Left lung (tissue), 4 donors: ENCODE measurements at regions not wholly inside any gene's neighbourhood (a gene's known extent, or its start where the extent isn't known, plus 50 kb on each side); places are given as distances from the start of the nearest gene placed in this dataset.

Experiments
- ATAC-seq: fragments of 200-7000 bp; cut with Tn5 transposase; one replicate; pipeline ENCODE4 v1.9.1; 2020; ENCODE audit warnings: moderate library complexity
- DNase-seq, 4 donors: peaks; one replicate each; pipeline ENCODE4 v3.0.0-alpha.2; 2013 to 2020
- H3K27ac ChIP-seq, 2 donors: fragments of 200-600 bp; sonication (generic) in 1 of 2; one replicate each; pipeline versions ENCODE4 v1.5.0 to v1.8.0; 2020 to 2021
- H3K27me3 ChIP-seq, 2 donors: fragments of 200-600 bp; sonication (generic) in 1 of 2; one replicate each; pipeline versions ENCODE4 v1.5.0 to v1.8.0; 2020 to 2021
- H3K36me3 ChIP-seq, 2 donors: fragments of 200-600 bp; sonication (generic) in 1 of 2; one replicate each; pipeline versions ENCODE4 v1.5.0 to v1.8.0; 2020 to 2021
- H3K4me1 ChIP-seq, 2 donors: fragments of 200-600 bp; one replicate each; pipeline ENCODE4 v1.8.0; 2021
- H3K4me3 ChIP-seq, 2 donors: fragments of 200-600 bp; sonication (generic) in 1 of 2; one replicate each; pipeline versions ENCODE4 v1.5.0 to v1.8.0; 2020 to 2021; ENCODE audit warnings: mild to moderate bottlenecking in 1 of 2
- H3K9me3 ChIP-seq, 2 donors: fragments of 200-600 bp; sonication (generic) in 1 of 2; one replicate each; pipeline versions ENCODE4 v1.5.0 to v1.8.0; 2020 to 2021
- CTCF ChIP-seq, 2 donors: fragments of 200-600 bp; sonication (generic) in 1 of 2; IDR thresholded peaks; one replicate each; pipeline versions ENCODE4 v1.5.0 to v1.8.0; 2021; ENCODE audit warnings: antibody characterized with exemption in 2 of 2
- intact Hi-C, 2 donors: fragments of 100-400 bp; cut with DNase I; formaldehyde crosslinking; loops; one replicate each; pipeline versions ENCODE4 v1.11.2 to v1.14.2; 2022
- donor health status: DM: no; HTN: yes; CAD: no.
- donor health status: DM: no; HTN: no; CAD: no.

GRCh38 chr9:13896922-13897835 lies 416.8 kb downstream of the NFIB start:
- TF ChIP-seq CTCF (IDR thresholded peaks at IDR 0.05) = no peak
- DNase-seq = no peak
- intact Hi-C loops = no loop called here
- ATAC-seq = no peak
- Histone ChIP-seq H3K4me1 (no peaks in the 10 kb centered on the region), H3K4me3 (no peak overlapping the region), H3K9me3 (no peaks in the 10 kb centered on the region), H3K27ac (no peak overlapping the region), H3K27me3 (no peaks in the 10 kb centered on the region), H3K36me3 (no peaks in the 10 kb centered on the region)

DNA sequence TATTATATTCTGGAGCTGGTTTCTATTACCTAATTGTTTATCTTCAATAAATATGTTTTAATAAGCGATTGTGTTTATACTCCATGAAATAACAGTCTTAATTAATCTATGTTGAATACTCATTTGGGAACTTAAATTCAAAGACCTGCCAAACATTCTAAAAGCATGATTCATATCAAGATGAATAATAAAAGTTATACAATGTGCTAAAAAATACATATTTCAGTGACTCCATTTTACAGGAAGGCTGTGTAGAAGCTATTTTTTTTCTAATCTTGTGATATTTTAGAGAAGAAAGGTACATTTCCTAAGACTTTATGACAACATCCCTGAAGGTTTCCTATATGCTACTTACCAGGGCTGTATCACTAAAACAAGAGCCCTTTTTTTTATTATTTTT lies 417.9 kb downstream of the NFIB start:
- H3K27me3 ChIP-seq = no peaks in the 10 kb centered on the region
- no peaks in the 10 kb centered on the region for H3K36me3 ChIP-seq
- no peak overlapping the region for H3K27ac ChIP-seq
- DNase-seq (no peak), ATAC-seq (no peak)
- H3K9me3 ChIP-seq = no peaks in the 10 kb centered on the region
- no peak overlapping the region for H3K4me3 ChIP-seq
- TF ChIP-seq CTCF (IDR thresholded peaks at IDR 0.05) = no peak
- no peaks in the 10 kb centered on the region for H3K4me1 ChIP-seq
- intact Hi-C loops = no loop called here

DNA sequence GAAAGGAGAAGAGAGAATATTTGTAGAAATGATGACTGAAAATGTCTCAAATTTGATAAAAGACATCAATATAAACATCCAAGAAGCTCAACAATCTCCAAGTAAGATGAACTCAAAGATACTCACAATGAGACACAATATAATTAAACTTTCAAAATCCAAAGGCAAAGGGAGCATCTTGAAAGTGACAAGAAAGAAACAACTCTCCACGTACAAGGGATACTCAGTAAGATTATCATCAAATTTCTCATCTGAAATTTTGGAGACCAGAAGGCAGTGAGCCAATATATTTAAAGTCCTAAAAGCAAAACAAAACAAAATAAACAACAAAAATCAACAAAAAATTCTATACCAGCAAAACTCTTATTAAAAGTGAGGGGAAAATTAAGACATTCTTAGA lies 428.7 kb downstream of the NFIB start:
- no peak for TF ChIP-seq CTCF (IDR thresholded peaks at IDR 0.05)
- no peaks in the 10 kb centered on the region for H3K36me3 ChIP-seq
- peaks cover 0 to 16% of the 10 kb centered on the region in 2 donors for H3K9me3 ChIP-seq
- H3K27me3 ChIP-seq = no peaks in the 10 kb centered on the region
- no peak for ATAC-seq
- DNase-seq = no peak
- intact Hi-C loops = no loop called here
- no peak overlapping the region for H3K4me3 ChIP-seq
- H3K4me1 ChIP-seq = no peaks in the 10 kb centered on the region
- no peak overlapping the region for H3K27ac ChIP-seq

GRCh38 chr9:13879981-13880380 lies 434.0 kb downstream of the NFIB start:
- ATAC-seq (no peak), DNase-seq (no peak)
- H3K4me3 ChIP-seq = no peak overlapping the region
- H3K27me3 ChIP-seq = no peaks in the 10 kb centered on the region
- H3K27ac ChIP-seq = no peak overlapping the region
- no peaks in the 10 kb centered on the region for H3K36me3 ChIP-seq
- no peaks in the 10 kb centered on the region for H3K4me1 ChIP-seq
- intact Hi-C loops = no loop called here
- peaks cover 0 to 8% of the 10 kb centered on the region in 2 donors for H3K9me3 ChIP-seq
- TF ChIP-seq CTCF (IDR thresholded peaks at IDR 0.05) = no peak

GRCh38 chr9:13879011-13879410 lies 434.9 kb downstream of the NFIB start:
- TF ChIP-seq CTCF (IDR thresholded peaks at IDR 0.05) = no peak
- ATAC-seq = no peak
- Histone ChIP-seq H3K27ac (no peak overlapping the region), H3K9me3 (peaks cover 0 to 6% of the 10 kb centered on the region in 2 donors), H3K4me3 (no peak overlapping the region), H3K4me1 (no peaks in the 10 kb centered on the region), H3K36me3 (no peaks in the 10 kb centered on the region), H3K27me3 (no peaks in the 10 kb centered on the region)
- intact Hi-C loops = no loop called here
- DNase-seq = no peak
